ENCODE measurements at regions not wholly inside any gene's neighbourhood (a gene's known extent, or its start where the extent isn't known, plus 50 kb on each side); places are given as distances from the start of the nearest gene placed in this dataset.

DNA sequence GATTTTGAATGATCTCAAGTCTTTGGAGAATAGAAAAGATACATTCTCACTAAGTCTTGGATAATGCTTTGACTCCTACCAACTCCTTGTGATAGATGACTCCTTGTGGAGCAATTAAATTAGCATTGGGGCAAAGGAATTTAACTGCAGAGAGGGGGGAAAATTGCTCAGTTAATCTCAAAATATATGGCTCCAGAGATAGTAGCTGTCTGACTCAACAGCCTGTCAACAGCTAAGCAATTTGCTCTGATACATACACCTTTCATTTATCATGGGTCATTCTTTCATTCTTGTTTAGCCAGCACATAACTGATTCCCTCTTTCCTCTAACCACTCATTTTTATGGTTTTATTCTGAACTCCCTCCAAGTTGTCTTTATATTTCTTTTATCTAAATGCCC lies 225.6 kb upstream of the OBI1 start:
- DNase-seq (ENCODE audit: low read depth, low spot score): no peak
- H3K4me3 ChIP-seq (ENCODE audit: low read depth, low read length): no peak overlapping the region
- in situ Hi-C loops (cut with HindIII; ENCODE audit: low sequenced_read_pairs): no loop called here
- TF ChIP-seq, protein P1, sequence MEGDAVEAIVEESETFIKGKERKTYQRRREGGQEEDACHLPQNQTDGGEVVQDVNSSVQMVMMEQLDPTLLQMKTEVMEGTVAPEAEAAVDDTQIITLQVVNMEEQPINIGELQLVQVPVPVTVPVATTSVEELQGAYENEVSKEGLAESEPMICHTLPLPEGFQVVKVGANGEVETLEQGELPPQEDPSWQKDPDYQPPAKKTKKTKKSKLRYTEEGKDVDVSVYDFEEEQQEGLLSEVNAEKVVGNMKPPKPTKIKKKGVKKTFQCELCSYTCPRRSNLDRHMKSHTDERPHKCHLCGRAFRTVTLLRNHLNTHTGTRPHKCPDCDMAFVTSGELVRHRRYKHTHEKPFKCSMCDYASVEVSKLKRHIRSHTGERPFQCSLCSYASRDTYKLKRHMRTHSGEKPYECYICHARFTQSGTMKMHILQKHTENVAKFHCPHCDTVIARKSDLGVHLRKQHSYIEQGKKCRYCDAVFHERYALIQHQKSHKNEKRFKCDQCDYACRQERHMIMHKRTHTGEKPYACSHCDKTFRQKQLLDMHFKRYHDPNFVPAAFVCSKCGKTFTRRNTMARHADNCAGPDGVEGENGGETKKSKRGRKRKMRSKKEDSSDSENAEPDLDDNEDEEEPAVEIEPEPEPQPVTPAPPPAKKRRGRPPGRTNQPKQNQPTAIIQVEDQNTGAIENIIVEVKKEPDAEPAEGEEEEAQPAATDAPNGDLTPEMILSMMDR (IDR thresholded peaks at IDR 0.05; ENCODE audit: low read depth, low read length): no peak

DNA sequence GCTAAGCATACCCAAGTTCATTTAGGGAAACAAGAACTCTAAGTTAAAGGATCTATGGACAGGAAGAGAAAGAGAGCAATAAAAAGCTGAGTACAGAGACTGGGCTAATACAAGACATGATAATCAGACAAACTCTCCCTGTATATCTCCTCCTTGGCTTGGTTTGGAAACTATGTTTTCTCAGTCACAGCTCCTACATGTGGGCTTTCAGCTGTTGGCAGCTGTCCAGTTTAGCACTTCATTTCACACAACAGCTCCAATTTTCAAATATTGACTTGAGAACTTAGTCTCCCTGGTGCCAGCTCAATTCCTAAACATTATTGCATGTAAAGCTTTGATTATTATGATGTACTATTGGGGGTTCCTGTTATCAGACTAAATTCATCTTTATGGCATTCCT lies 222.8 kb upstream of the OBI1 start:
- H3K4me3 ChIP-seq (ENCODE audit: low read depth, low read length): no peak overlapping the region
- TF ChIP-seq, protein P1 (IDR thresholded peaks at IDR 0.05; ENCODE audit: low read depth, low read length): no peak
- in situ Hi-C loops (cut with HindIII; ENCODE audit: low sequenced_read_pairs): no loop called here
- DNase-seq (ENCODE audit: low read depth, low spot score): no peak

DNA sequence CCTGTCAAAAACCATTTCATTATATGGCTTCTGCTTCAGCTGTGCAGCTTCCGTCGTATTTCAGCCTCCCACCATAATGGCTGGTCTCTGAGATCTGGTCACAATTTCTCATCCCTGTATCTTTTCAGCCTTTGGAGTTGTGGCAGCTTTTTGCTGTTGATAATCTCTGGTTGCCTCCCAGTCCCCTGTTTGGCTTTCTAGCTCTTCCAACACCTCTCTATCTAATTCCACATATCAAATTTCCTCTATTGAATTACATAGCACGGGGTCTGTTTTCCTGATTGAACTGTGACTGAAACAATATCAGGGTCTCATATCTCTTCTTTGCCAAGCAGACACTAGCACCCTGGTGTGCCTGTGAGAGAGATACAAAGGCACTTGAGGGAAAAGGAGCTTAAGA lies 222.1 kb upstream of the OBI1 start:
- TF ChIP-seq, protein P1 (IDR thresholded peaks at IDR 0.05; ENCODE audit: low read depth, low read length): no peak
- no peak overlapping the region for H3K4me3 ChIP-seq (ENCODE audit: low read depth, low read length)
- in situ Hi-C loops (cut with HindIII; ENCODE audit: low sequenced_read_pairs): no loop called here
- DNase-seq (ENCODE audit: low read depth, low spot score): no peak

DNA sequence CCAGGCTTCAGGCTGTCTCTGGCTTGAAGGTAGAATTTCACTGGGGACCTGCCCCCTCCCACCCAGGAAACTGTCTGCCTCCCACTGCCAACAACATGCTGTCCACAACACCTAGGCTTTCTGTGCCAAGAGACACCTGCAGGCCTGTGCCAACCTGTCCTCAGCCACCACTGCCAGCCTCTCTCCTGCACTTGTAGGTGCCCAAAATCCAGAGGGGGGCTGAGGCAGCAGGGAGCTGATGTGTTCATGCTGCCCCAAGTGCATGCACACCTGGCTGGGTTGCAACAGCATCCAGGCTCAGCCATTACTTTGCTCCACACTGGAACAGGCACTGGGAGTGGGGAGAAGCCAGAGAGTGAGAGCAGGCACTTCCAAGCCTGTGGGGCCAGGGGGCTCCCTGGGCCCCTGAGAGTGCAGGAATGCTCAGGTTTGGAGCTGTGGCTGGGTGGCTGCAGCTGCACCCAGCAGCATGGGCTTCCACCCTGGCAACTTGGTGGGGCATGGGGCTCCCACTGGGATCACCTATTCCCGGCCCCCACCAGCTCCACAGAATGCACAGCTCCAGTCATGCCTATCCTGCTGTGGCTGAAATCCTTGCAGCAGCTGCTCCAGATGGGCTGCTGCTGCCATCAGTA lies 218.1 kb upstream of the OBI1 start:
- H3K4me3 ChIP-seq (ENCODE audit: low read depth, low read length): no peak overlapping the region
- in situ Hi-C loops (cut with HindIII; ENCODE audit: low sequenced_read_pairs): no loop called here
- no peak for DNase-seq (ENCODE audit: low read depth, low spot score)
- TF ChIP-seq, protein P1 (IDR thresholded peaks at IDR 0.05; ENCODE audit: low read depth, low read length): no peak

DNA sequence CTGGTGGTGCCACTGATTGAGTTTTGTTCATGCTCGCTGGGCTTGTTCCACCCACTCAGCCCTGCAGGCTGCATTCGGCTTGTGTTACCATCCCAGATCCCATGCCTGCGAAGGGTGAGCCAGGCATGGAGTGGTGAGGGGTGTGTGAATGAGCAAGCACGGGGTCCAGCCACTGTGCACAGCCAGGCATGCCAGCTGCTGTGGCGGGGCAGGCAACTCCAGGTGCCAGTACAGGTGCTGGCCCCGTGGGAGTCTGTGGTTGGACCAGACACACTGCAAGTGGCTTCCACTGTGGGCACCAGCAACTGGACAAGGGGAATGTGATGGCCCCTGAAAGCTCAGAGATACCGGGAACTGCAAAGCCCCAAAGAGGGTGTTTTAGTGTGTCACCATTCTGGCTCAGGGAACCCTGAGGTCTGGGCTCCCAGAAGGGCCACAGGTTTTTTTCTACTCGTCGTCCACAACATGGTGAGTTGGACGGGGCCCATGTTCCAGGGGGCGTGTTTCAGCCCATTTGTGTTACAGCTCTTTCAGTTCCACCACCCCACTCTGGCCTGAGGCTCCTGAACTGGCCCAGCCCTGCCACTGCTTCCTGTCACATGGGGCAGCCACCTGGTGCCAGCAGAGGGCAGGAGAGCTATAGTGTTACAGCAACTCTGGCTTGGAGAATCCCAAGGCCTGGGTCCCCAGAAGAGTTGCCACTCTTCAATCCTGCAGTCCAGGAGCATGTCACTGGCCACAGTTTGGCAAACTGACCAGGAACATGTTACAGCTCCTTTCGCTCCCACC lies 217.0 kb upstream of the OBI1 start:
- in situ Hi-C loops (cut with HindIII; ENCODE audit: low sequenced_read_pairs): no loop called here

DNA sequence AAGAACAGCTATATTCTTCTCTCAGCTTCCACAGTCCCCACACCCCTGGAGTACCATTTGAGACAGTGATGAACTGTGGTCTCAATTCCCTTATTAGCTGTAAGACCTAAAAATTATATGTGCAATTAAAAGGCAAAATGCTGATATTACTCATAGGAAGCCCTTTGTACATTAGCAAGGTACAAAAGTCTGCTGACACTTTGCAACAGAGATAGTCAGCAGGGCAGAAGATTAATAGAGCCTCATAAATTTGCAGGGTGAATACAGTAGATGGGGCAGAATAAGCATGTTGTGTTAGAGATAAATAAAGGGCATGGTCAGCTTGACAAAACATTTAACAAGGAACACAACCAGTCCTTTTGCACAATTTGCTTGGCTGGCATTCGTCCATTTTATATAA lies 210.0 kb upstream of the OBI1 start:
- in situ Hi-C loops (cut with HindIII; ENCODE audit: low sequenced_read_pairs): no loop called here
- TF ChIP-seq, protein P1 (IDR thresholded peaks at IDR 0.05; ENCODE audit: low read depth, low read length): no peak
- no peak overlapping the region for H3K4me3 ChIP-seq (ENCODE audit: low read depth, low read length)
- DNase-seq (ENCODE audit: low read depth, low spot score): no peak

More for the DNA sequence above, 217.0 kb upstream of the OBI1 start:
- TF ChIP-seq, protein P1 (IDR thresholded peaks at IDR 0.05; ENCODE audit: low read depth, low read length): no peak
- DNase-seq (ENCODE audit: low read depth, low spot score): no peak
- no peak overlapping the region for H3K4me3 ChIP-seq (ENCODE audit: low read depth, low read length)

All from astrocyte of the spinal cord (primary cell).